ENCODE measurements at regions not wholly inside any gene's neighbourhood (a gene's known extent, or its start where the extent isn't known, plus 50 kb on each side); places are given as distances from the start of the nearest gene placed in this dataset.

DNA sequence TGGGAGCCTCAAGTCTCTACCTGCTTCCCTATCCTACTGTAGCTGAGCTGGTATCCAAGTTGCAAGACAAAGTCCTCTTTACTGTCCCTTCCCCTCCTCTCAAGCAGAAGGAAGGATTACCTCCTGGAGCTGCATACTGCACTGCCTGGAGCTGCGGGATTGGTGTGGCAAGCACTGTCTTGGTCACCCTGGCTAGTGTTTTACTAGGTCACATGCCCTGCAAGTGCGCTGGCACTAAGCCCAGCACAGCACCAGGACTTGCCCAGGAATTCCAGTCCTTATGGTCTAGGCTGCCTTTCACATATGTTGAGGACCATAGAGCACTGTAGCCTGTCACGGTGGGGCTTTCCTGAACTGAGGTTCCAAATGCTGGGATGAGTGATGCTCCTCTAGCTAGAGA, 227.3 kb upstream of the ZC4H2 start:
- Histone ChIP-seq H3K27ac (ENCODE audit: low read depth, low read length) (no peak overlapping the region), H3K9ac (ENCODE audit: extremely low read depth, low read length, poor library complexity, severe bottlenecking) (no peak overlapping the region), H3K36me3 (ENCODE audit: control insufficient read depth, insufficient read depth, low read length) (no peaks in the 10 kb centered on the region), H3K9me3 (ENCODE audit: control insufficient read depth, low read length) (peaks cover 28% of the 10 kb centered on the region), H3K27me3 (ENCODE audit: control insufficient read depth, insufficient read depth, low read length, poor library complexity, severe bottlenecking) (no peaks in the 10 kb centered on the region), H3K4me1 (ENCODE audit: control insufficient read depth, insufficient read depth, low read length) (no peaks in the 10 kb centered on the region), H3K4me3 (ENCODE audit: low read length) (no peak overlapping the region)
- DNase-seq, result peak; percentile 28
- peaks cover 35% of the 10 kb centered on the region for H3K36me3 Mint-ChIP-seq (ENCODE audit: low read depth)
- TF ChIP-seq, protein P1, sequence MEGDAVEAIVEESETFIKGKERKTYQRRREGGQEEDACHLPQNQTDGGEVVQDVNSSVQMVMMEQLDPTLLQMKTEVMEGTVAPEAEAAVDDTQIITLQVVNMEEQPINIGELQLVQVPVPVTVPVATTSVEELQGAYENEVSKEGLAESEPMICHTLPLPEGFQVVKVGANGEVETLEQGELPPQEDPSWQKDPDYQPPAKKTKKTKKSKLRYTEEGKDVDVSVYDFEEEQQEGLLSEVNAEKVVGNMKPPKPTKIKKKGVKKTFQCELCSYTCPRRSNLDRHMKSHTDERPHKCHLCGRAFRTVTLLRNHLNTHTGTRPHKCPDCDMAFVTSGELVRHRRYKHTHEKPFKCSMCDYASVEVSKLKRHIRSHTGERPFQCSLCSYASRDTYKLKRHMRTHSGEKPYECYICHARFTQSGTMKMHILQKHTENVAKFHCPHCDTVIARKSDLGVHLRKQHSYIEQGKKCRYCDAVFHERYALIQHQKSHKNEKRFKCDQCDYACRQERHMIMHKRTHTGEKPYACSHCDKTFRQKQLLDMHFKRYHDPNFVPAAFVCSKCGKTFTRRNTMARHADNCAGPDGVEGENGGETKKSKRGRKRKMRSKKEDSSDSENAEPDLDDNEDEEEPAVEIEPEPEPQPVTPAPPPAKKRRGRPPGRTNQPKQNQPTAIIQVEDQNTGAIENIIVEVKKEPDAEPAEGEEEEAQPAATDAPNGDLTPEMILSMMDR (conservative IDR thresholded peaks at IDR 0.05), result no peak
- peaks cover 72% of the 10 kb centered on the region for H3K9me3 Mint-ChIP-seq
- H3K4me3 Mint-ChIP-seq, result no peak overlapping the region
- peaks cover 2% of the 10 kb centered on the region for H3K4me1 Mint-ChIP-seq
- H3K27me3 Mint-ChIP-seq (ENCODE audit: insufficient read depth), result no peaks in the 10 kb centered on the region
- 85% methylated on average over 3 of the region's 3 CpGs; no CpG with 5 or more reads in 1 of the 2 experiments for WGBS, 2 experiments (ENCODE audit: insufficient coverage in 1 of 2, insufficient read length in 1 of 2)
- H3K27ac Mint-ChIP-seq, result no peak overlapping the region

DNA sequence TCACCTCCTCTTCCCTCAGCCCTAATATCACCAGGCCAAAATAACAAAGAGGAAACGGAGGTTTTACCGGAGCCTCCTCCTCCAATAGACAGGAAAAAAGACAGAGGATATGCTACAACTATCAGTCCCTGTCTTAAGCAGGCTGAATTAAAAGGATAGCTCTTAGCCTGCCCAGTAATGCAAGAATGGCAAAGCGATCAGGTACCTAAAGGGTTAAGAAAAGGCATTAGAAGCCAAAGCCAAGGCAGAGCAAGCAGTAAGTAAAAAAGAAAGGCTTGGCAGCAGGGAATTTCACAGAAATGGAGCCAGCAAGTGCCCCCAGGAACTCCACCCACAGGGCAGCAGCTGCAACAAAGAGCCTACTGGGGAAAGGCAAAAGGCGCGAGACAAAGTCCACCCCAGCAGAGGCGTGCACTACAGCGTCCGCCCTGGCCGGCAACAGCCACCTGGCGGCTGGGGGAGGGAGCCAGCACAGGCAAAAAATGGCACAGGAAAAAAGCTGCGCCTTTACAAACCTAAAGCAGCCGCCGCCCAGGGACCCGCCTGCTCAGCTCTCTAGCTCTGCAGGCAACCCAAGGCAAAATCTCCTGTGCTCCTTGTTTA, 220.6 kb upstream of the ZC4H2 start:
- Histone ChIP-seq H3K9ac (ENCODE audit: extremely low read depth, low read length, poor library complexity, severe bottlenecking) (peak overlapping the region; percentile 38), H3K9me3 (ENCODE audit: control insufficient read depth, low read length) (peaks cover 44% of the 10 kb centered on the region), H3K4me1 (ENCODE audit: control insufficient read depth, insufficient read depth, low read length) (no peaks in the 10 kb centered on the region), H3K4me3 (ENCODE audit: low read length) (peak overlapping the region; percentile 69), H3K27ac (ENCODE audit: low read depth, low read length) (peak overlapping the region; percentile 26), H3K36me3 (ENCODE audit: control insufficient read depth, insufficient read depth, low read length) (no peaks in the 10 kb centered on the region), H3K27me3 (ENCODE audit: control insufficient read depth, insufficient read depth, low read length, poor library complexity, severe bottlenecking) (no peaks in the 10 kb centered on the region)
- peaks cover 66% of the 10 kb centered on the region for H3K9me3 Mint-ChIP-seq
- TF ChIP-seq, protein P1 (conservative IDR thresholded peaks at IDR 0.05), result peak; percentile 73
- peaks cover 18% of the 10 kb centered on the region for H3K36me3 Mint-ChIP-seq (ENCODE audit: low read depth)
- WGBS, 2 experiments (ENCODE audit: insufficient coverage in 1 of 2, insufficient read length in 1 of 2), result 0% methylated on average over 14 of the region's 14 CpGs; no CpG with 5 or more reads in 1 of the 2 experiments
- H3K27ac Mint-ChIP-seq, result peak overlapping the region; percentile 89
- H3K4me3 Mint-ChIP-seq, result peak overlapping the region; percentile 32
- H3K27me3 Mint-ChIP-seq (ENCODE audit: insufficient read depth), result no peaks in the 10 kb centered on the region
- peaks cover 12% of the 10 kb centered on the region for H3K4me1 Mint-ChIP-seq
- peak; percentile 92 for DNase-seq

DNA sequence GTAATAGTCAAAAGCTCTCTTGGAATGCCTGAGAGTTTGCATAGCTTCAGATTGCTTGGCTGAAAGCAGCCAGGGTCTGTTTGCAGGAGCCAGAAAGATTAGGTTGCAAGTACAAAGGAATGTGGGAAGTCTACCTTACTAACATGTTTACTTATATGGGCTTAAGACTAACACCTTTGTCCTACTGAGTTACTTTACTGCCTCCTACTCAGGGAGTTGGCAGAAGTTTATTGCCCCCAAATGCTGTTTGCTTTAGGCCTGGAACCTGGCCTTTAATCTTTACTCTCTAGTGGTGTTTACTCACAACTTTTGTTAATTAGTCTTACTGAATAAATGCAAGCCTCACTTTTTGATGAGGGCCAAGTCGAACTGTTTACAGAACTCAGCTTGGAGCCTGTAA, 219.4 kb upstream of the ZC4H2 start:
- Histone ChIP-seq H3K27me3 (ENCODE audit: control insufficient read depth, insufficient read depth, low read length, poor library complexity, severe bottlenecking) (no peaks in the 10 kb centered on the region), H3K36me3 (ENCODE audit: control insufficient read depth, insufficient read depth, low read length) (no peaks in the 10 kb centered on the region), H3K9ac (ENCODE audit: extremely low read depth, low read length, poor library complexity, severe bottlenecking) (no peak overlapping the region), H3K4me1 (ENCODE audit: control insufficient read depth, insufficient read depth, low read length) (no peaks in the 10 kb centered on the region), H3K27ac (ENCODE audit: low read depth, low read length) (no peak overlapping the region), H3K9me3 (ENCODE audit: control insufficient read depth, low read length) (peaks cover 37% of the 10 kb centered on the region), H3K4me3 (ENCODE audit: low read length) (peak overlapping the region; percentile 69)
- no peak for DNase-seq
- TF ChIP-seq, protein P1 (conservative IDR thresholded peaks at IDR 0.05), result no peak
- Mint-ChIP-seq H3K27me3 (ENCODE audit: insufficient read depth) (no peaks in the 10 kb centered on the region), H3K9me3 (peaks cover 54% of the 10 kb centered on the region), H3K27ac (peak overlapping the region; percentile 89), H3K4me3 (peak overlapping the region; percentile 32), H3K4me1 (peaks cover 12% of the 10 kb centered on the region), H3K36me3 (ENCODE audit: low read depth) (peaks cover 12% of the 10 kb centered on the region)
- WGBS, 2 experiments (ENCODE audit: insufficient coverage in 1 of 2, insufficient read length in 1 of 2), result 0% methylated on average over 1 of the region's 1 CpG; no CpG with 5 or more reads in 1 of the 2 experiments

Data from endodermal cell (in vitro differentiated cells).